Osteoblast (primary cell): ENCODE measurements at regions not wholly inside any gene's neighbourhood (a gene's known extent, or its start where the extent isn't known, plus 50 kb on each side); places are given as distances from the start of the nearest gene placed in this dataset.

Experiments used
- DNase-seq: peaks from one replicate; pipeline ENCODE4 v3.0.0; 2011; ENCODE audit warnings: low spot score, mixed read lengths; ENCODE audit not compliant: insufficient read length; ENCODE audit errors: missing footprints
- H2AFZ ChIP-seq: 2 replicates; pipeline ENCODE4 v1.6.0; 2011; ENCODE audit warnings: mild to moderate bottlenecking, low read length
- H3K27ac ChIP-seq: 2 replicates; pipeline ENCODE4 v1.5.1; 2011; ENCODE audit warnings: mild to moderate bottlenecking, low read depth, low read length, moderate library complexity
- H3K27me3 ChIP-seq: 2 replicates; pipeline ENCODE4 v1.6.0; 2012; ENCODE audit warnings: mild to moderate bottlenecking, control low read depth, inconsistent platforms, low read length, moderate library complexity; ENCODE audit not compliant: insufficient read depth
- H3K36me3 ChIP-seq: 2 replicates; pipeline ENCODE4 v1.5.1; 2011; ENCODE audit warnings: mild to moderate bottlenecking, low read length, control low read depth, moderate library complexity; ENCODE audit not compliant: insufficient read depth
- H3K4me1 ChIP-seq: 2 replicates; pipeline ENCODE4 v1.5.1; 2011; ENCODE audit warnings: mild to moderate bottlenecking, low read length, control low read depth, moderate library complexity; ENCODE audit not compliant: insufficient read depth
- H3K4me2 ChIP-seq: 2 replicates; pipeline ENCODE4 v1.6.0; 2011; ENCODE audit warnings: mild to moderate bottlenecking, low read length; ENCODE audit not compliant: insufficient read depth
- H3K4me3 ChIP-seq: fragments of 200-600 bp; sonication (generic); 3 replicates; pipeline ENCODE4 v1.5.1; 2012; ENCODE audit warnings: mild to moderate bottlenecking, low read length, inconsistent platforms; ENCODE audit not compliant: insufficient read depth
- H3K79me2 ChIP-seq: 2 replicates; pipeline ENCODE4 v1.6.0; 2012; ENCODE audit warnings: mild to moderate bottlenecking, low read length, control low read depth, inconsistent platforms; ENCODE audit not compliant: insufficient read depth
- H3K9me3 ChIP-seq: 2 replicates; pipeline ENCODE4 v1.5.1; 2011; ENCODE audit warnings: low read depth, low read length, control low read depth
- H4K20me1 ChIP-seq: 2 replicates; pipeline ENCODE4 v1.6.0; 2012; ENCODE audit warnings: mild to moderate bottlenecking, low read length, control low read depth; ENCODE audit not compliant: insufficient read depth
- TF ChIP-seq, protein P1 (sequence below): IDR thresholded peaks from 2 replicates; pipeline ENCODE4 v1.5.1; 2011; ENCODE audit warnings: mild to moderate bottlenecking, low read depth, low read length, moderate library complexity; ENCODE audit errors: extremely low read depth

DNA sequence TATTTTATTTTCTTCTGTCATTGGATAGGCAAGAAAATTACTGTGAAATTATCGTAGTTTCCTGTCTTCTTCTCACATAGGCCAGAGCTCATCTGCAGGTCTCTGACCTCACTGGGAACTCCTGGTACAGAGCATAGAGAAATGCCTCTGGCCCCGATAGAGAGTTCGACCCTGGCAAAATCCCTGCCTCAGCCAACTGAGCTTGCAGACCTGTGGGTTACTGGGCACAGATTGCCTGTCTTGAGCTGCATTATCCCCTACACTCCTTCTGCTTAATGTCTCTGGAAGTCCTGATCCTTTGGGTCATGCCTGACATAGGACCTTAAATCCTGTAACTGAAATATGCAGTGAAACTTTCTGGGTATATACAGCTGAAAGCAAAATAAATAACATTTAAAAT is 439.3 kb upstream of the CTNND2 start:
- H3K27ac ChIP-seq, result no peak overlapping the region
- H3K79me2 ChIP-seq, result no peaks in the 10 kb centered on the region
- no peaks in the 10 kb centered on the region for H3K4me1 ChIP-seq
- no peak for DNase-seq
- H3K9me3 ChIP-seq, result no peaks in the 10 kb centered on the region
- H2AFZ ChIP-seq, result no peak overlapping the region
- no peaks in the 10 kb centered on the region for H3K36me3 ChIP-seq
- H3K27me3 ChIP-seq, result no peaks in the 10 kb centered on the region
- H3K4me2 ChIP-seq, result no peak overlapping the region
- no peak overlapping the region for H3K4me3 ChIP-seq
- no peaks in the 10 kb centered on the region for H4K20me1 ChIP-seq
- TF ChIP-seq, protein P1, sequence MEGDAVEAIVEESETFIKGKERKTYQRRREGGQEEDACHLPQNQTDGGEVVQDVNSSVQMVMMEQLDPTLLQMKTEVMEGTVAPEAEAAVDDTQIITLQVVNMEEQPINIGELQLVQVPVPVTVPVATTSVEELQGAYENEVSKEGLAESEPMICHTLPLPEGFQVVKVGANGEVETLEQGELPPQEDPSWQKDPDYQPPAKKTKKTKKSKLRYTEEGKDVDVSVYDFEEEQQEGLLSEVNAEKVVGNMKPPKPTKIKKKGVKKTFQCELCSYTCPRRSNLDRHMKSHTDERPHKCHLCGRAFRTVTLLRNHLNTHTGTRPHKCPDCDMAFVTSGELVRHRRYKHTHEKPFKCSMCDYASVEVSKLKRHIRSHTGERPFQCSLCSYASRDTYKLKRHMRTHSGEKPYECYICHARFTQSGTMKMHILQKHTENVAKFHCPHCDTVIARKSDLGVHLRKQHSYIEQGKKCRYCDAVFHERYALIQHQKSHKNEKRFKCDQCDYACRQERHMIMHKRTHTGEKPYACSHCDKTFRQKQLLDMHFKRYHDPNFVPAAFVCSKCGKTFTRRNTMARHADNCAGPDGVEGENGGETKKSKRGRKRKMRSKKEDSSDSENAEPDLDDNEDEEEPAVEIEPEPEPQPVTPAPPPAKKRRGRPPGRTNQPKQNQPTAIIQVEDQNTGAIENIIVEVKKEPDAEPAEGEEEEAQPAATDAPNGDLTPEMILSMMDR, result no peak

DNA sequence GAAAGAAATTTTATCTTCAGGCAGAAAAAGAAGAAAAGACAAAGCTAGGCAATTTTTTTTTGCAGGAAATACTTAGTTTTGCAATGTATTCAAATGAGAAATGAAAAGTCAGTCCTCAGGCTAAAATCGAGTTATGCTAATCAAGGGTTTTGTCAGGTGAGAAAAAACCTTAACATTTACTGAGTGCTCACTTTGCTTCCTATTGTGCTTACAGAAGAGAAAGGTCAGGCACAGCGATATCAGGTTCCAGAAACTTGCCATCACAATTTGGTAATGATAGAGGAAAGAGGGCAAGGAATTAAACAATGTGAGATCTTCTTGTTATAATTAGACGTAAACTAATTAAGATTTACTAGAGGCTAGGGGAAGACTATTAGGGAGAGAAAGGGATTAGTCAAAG is 431.7 kb upstream of the CTNND2 start:
- no peak overlapping the region for H3K4me3 ChIP-seq
- TF ChIP-seq, protein P1, result no peak
- no peaks in the 10 kb centered on the region for H3K27me3 ChIP-seq
- no peaks in the 10 kb centered on the region for H3K79me2 ChIP-seq
- no peaks in the 10 kb centered on the region for H3K9me3 ChIP-seq
- no peaks in the 10 kb centered on the region for H4K20me1 ChIP-seq
- DNase-seq, result no peak
- H3K4me2 ChIP-seq, result no peak overlapping the region
- no peaks in the 10 kb centered on the region for H3K4me1 ChIP-seq
- H3K27ac ChIP-seq, result no peak overlapping the region
- no peaks in the 10 kb centered on the region for H3K36me3 ChIP-seq
- H2AFZ ChIP-seq, result no peak overlapping the region

DNA sequence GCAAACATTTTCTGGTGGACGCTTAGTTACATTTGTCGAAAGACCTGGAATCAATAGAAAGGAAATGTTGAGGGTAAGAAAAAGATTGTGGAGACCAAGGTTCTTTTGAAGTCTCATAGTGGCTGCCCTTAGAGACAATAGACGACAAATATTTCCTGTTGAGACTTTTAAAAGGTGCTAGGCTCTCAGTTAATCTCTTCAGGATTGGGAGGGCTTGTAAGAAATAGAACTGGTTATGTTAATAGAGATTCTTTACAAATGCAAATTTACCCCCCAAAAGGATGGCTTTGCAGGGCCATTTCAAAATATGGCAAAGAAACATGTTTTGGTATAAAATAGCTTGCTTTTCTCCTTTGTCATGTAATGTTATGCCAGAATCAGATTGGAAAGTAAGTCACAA is 428.2 kb upstream of the CTNND2 start:
- Histone ChIP-seq H2AFZ (no peak overlapping the region), H3K4me1 (no peaks in the 10 kb centered on the region), H3K9me3 (no peaks in the 10 kb centered on the region), H3K4me3 (no peak overlapping the region), H3K4me2 (no peak overlapping the region), H3K79me2 (no peaks in the 10 kb centered on the region), H3K27me3 (no peaks in the 10 kb centered on the region), H3K36me3 (no peaks in the 10 kb centered on the region), H4K20me1 (no peaks in the 10 kb centered on the region), H3K27ac (no peak overlapping the region)
- TF ChIP-seq, protein P1, result no peak
- no peak for DNase-seq

DNA sequence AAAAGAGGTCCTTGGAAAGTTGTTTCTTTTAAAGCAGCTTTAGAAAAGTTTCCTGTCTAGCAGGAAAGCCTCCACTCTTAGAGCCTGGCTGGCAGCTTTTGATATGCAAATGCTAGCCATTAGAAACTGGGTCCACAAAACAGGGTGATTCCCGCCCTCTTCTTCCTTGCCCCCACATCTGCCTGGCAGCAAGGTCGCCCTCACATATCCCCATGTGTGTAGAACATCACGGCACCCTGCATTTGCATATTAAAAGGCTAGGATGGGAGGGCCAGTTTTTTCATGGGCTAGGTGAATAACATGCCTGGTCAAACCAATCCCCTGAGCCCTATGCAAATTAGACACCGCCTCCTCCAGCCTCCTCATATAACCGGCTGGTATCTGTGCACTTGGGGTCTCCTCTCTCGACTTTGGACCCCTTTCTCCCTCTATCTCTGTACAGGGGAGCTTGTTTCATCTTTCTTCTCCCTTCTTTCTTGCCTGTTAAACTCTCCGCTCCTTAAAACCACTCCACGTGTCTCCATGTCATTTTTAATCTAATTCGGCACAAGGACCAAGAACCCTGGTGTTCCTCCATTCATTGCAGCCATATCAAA is 426.8 kb upstream of the CTNND2 start:
- Histone ChIP-seq H2AFZ (no peak overlapping the region), H3K79me2 (no peaks in the 10 kb centered on the region), H4K20me1 (no peaks in the 10 kb centered on the region), H3K36me3 (no peaks in the 10 kb centered on the region), H3K27me3 (no peaks in the 10 kb centered on the region), H3K4me2 (no peak overlapping the region), H3K9me3 (no peaks in the 10 kb centered on the region), H3K27ac (no peak overlapping the region), H3K4me3 (no peak overlapping the region), H3K4me1 (no peaks in the 10 kb centered on the region)
- TF ChIP-seq, protein P1, result no peak
- DNase-seq, result no peak
